NCI-H345 treated with DMSO at 0.1 percent for 48 hours (cell line): ENCODE measurements at regions not wholly inside any gene's neighbourhood (a gene's known extent, or its start where the extent isn't known, plus 50 kb on each side); places are given as distances from the start of the nearest gene placed in this dataset.
"Not testable (repeated sequence)": the region's sequence is repeated elsewhere in the genome, so short reads cannot be mapped to it uniquely, and the experiment has no call there.

Source experiments
- DNase-seq: peaks from one replicate; lab custom pipeline; 2025; ENCODE audit not compliant: unreplicated experiment; lab: John Stamatoyannopoulos, UW

- DNase-seq, result no peak
Measured at GRCh38 chr17:36844601-36845000, 92.7 kb upstream of the LHX1 start.

DNA sequence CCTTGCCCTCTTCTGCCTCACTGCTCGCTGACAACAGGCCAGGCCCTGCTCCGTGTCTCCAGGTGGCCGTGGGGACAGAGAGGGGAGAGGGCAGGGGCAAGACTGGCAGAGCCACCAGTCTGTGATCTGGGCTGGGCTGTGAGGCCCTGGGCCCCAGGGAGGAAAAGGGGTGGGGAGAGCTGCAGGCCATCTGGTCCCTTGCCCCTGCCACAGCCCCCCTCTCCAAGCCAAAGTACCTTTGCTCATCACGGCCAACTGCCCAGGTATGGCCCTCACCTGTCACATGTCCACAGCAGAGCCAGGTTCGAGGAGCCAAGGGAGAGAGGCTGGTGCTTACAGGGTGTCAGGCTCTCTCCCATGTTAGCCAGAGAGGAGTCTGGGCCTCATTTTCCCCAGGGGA lies 91.4 kb upstream of the LHX1 start:
- DNase-seq, result no peak

DNA sequence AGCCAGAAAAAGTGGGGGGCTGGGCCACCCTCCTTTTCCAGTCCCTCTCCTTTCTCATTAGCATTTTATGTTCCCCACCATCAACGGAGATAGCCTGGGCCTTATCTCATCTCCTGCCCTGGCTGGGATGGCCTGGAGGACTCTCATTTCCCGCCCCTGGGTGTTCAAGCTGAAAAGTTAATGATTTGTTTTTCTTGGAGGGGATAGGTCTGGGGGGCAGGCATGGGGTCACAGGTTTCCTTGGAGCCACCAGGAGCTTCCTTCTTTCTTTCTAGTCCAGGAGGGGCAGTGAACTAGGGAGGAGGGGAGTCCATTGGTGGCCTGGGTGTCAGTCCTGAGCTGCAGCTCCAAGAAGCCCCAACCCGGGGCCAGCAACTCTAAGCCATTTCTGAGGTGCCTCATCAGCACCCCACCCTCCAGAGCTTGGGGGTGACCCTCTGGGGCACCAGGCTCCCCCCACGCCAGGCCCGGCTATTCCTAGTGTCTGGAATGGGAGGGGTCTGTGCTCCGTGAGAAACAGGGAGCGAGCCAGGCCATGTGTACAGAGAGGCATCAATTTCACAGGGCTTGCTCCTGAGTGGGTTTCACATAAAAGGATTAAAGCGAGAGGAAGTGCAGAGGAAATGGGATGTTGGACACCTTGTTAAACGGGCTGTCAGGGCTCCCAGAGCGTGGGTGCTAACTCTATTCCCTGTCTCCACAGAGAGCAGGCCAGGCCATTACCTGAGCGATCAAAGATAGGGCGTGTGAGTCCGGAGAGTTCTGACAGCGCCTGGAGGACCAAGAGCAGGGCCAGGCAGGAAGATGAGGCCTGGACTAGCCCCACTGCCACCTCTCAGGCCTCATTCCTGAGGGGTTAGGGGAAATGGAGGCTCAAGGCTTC lies 90.6 kb upstream of the LHX1 start:
- no peak for DNase-seq

GRCh38 chr17:36848008-36848902 lies 89.0 kb upstream of the LHX1 start:
- DNase-seq, result no peak

GRCh38 chr17:36849020-36849419 lies 88.3 kb upstream of the LHX1 start:
- not testable (repeated sequence) for DNase-seq

GRCh38 chr17:36849871-36850348 lies 87.4 kb upstream of the LHX1 start:
- no peak for DNase-seq

- no peak for DNase-seq
Measured at GRCh38 chr17:36850790-36851189, 86.5 kb upstream of the LHX1 start.

DNA sequence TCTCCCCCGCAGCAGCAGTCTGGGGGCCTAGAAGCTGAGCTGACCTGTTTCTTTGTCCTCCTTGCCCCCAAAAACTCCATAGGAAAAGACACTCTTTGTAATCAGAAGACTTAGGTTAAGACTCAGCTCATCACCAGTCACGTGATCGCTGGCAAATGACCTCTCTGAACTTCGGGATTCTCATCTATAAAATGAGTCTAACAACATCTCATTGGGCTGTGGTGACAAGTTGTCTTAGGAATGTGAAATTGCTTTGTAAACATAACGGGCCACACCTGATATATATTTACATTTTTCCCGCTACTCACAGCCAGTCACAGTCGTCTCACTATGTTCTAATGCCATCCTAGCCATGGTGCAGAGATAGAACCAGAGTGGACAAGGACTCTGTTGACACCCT lies 86.0 kb upstream of the LHX1 start:
- no peak for DNase-seq

GRCh38 chr17:36852478-36852877 lies 84.8 kb upstream of the LHX1 start:
- DNase-seq, result not testable (repeated sequence)

DNA sequence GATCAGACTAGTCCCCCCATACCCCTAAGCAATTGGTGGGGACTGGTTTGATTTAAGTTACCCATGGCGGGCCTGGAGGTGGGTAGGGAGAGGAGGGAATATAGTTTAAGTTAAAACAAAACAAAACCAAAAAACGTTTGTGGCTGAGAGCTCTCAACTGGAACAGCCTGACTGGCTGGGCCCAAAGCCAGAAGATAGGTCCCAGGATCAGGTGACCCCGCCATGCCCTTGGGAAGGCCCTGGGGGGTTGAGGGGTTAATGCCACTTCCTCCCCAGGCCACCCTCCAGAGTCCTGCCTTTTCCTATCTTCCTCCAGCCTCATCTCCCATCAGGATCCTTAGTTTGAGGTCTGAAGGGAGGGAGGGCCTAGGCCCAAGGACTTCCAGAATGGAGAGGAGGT lies 82.3 kb upstream of the LHX1 start:
- DNase-seq, result no peak

GRCh38 chr17:36855459-36855858 lies 81.8 kb upstream of the LHX1 start:
- DNase-seq, result no peak

GRCh38 chr17:36856222-36856621 lies 81.1 kb upstream of the LHX1 start:
- DNase-seq, result no peak

- DNase-seq, result no peak
Measured at GRCh38 chr17:36856903-36857381, 80.3 kb upstream of the LHX1 start.

DNA sequence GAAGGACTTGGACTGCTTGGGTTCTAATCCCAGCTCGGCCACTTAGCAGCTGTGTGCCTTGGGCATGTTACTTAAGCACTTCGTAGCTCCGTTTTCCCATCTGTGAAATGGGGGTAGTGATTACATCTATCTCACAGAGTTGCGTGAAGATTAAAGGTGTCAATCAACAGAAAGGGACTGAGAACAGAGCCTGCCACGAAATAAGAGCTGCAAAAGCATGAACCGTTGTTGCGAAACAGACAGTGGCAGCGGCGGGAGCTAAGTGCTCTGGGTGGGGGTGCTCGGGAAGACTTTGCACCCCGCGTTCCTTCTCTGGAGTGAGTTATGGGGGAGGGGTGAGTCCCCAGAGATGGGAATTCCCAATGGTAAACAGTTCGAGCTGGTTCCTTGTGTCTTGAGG lies 79.6 kb upstream of the LHX1 start:
- no peak for DNase-seq

GRCh38 chr17:36858119-36859002 lies 78.9 kb upstream of the LHX1 start:
- no peak for DNase-seq

- no peak for DNase-seq
Measured at GRCh38 chr17:36859003-36859300, 78.3 kb upstream of the LHX1 start.

- no peak for DNase-seq
Measured at GRCh38 chr17:36859706-36860105, 77.6 kb upstream of the LHX1 start.

DNA sequence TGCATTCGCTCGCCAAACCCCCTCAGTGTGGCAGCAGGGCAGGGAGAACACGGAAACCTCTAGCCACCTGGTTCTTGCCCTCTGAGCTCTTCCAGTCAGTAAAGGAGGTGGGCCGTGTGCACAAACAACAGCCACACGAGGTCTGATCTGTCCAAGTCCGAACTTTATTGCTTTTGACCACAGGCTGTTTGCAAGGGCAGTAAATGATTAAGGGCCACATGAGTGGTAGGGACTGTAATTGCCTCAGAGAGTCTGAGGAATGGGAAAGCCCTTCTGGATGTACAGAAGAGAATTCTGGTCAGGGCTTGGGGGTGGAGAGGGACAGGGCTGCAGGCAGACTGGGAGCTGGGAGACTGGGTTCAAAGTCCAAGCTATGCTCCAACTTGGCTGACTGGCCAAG lies 75.7 kb upstream of the LHX1 start:
- no peak for DNase-seq

DNA sequence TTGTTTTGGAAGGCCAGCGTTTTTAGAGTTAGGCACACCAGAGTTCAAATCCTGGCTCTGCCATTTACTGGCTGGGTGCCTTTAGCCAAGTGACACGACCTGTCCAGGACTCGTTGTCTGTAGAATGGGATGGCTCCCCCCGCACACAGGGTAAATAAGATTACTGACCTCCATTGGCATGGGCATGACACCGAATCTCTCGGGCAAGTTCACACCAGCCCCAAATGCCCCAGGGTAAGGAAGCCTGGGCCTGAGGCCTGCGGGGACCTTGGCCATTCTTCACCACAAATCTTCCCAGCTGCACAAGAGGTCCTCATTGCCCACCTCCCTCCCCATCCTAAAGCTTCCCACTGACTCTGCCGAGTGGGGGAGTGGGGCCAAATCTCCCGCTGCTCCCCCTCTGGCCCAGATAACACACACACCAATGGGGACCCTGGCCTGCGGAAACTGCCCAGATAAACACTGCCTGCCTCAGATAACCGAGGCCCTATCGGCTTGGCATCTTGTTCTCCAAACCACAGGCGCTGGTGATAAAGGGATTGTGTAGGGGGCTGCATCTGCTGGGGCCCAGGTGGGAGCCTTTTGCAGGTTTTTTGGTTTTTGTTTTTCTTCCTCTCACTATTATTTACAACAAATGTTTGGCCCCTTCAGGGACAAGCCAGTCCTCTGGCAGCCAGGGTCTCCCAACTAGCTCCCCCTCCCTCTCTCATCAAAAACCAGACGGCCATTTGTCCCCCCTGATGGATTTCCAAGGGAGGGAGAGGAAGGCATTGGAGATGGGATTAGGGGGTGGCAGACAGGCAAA lies 75.0 kb upstream of the LHX1 start:
- DNase-seq, result no peak

DNA sequence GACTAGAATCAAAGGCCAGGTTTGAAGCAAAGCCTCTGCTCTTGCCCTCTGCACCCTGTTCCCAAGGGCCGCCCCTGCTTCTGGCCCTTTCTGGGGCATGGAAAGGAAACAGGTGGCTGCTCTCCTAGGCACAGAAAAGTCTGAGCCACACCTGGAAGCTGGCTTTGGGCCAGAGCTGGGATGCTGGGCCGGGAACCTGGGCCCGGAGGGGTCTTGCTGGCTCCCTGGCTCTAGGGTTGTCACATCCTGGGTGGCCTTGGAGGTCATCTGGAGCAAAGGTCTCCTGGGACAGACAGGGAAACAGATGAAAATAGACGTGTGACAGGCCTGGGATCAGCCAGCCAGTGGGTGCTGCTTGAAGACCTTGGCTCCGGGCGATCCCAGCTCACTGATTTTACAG lies 74.1 kb upstream of the LHX1 start:
- no peak for DNase-seq
